ENCODE measurements at regions not wholly inside any gene's neighbourhood (a gene's known extent, or its start where the extent isn't known, plus 50 kb on each side); places are given as distances from the start of the nearest gene placed in this dataset.
A peak's percentile ranks its signal among the peaks of the same experiment; 100 is the strongest.

DNA sequence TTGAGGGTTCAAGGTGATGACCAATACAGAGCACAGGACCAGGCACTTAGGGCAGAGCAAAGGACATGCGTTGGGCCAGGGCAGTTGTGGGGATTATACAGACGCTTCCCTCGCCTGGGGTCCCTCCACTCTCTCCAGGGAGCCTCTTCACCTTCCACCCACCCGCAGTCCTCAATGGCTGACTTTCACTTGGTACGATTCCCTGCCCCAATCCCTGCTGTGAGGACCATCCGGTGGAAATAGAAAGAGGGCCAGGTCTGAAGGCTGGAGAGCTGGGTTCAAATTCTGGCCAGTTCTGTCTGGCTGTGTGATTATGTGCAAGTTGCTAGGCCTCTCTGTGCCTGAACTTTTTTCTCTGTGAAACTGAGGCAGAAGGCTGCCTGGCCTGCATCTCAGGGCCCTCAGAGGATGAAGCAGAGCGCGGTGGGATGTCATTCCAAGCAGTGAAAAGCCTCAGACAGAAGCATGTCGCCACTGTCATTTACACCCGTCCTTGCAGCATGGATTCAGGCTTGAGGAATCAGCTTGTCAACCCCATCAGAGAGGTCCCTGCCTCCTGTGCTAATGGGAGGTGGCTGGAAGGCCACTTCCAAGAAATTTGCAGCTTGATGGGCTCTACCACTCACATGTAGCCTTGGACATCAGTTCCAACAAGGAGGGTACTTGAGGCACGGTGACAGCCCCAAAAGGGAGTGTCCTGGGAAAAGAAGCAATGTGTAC lies 206.6 kb upstream of the IER5L start:
- H3K27me3 ChIP-seq (ENCODE audit: insufficient read depth in 3 of 3, low read length in 2 of 3), result no peaks in the 10 kb centered on the region
- no peak overlapping the region for H3K27ac ChIP-seq
- H3K4me1 ChIP-seq, result peaks cover 10% of the 10 kb centered on the region
- TF ChIP-seq, protein P1, sequence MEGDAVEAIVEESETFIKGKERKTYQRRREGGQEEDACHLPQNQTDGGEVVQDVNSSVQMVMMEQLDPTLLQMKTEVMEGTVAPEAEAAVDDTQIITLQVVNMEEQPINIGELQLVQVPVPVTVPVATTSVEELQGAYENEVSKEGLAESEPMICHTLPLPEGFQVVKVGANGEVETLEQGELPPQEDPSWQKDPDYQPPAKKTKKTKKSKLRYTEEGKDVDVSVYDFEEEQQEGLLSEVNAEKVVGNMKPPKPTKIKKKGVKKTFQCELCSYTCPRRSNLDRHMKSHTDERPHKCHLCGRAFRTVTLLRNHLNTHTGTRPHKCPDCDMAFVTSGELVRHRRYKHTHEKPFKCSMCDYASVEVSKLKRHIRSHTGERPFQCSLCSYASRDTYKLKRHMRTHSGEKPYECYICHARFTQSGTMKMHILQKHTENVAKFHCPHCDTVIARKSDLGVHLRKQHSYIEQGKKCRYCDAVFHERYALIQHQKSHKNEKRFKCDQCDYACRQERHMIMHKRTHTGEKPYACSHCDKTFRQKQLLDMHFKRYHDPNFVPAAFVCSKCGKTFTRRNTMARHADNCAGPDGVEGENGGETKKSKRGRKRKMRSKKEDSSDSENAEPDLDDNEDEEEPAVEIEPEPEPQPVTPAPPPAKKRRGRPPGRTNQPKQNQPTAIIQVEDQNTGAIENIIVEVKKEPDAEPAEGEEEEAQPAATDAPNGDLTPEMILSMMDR (IDR thresholded peaks at IDR 0.05), result no peak
- no peaks in the 10 kb centered on the region for H3K9me3 ChIP-seq
- WGBS, 3 donors, result 91 to 93% (median 92%) methylated on average over 11 of the region's 11 CpGs
- H3K36me3 ChIP-seq (ENCODE audit: insufficient read depth in 1 of 2, low read depth in 1 of 2), result no peaks in the 10 kb centered on the region
- intact Hi-C loops (cut with DNase I), result loop anchor here in 1 of 2 donors (5.0 kb wide), 1 partner anchor 223 kb away; no protein-coding TSS in a partner anchor
- no peak overlapping the region for H3K4me3 ChIP-seq
- DNase-seq (no peak), ATAC-seq (no peak)

DNA sequence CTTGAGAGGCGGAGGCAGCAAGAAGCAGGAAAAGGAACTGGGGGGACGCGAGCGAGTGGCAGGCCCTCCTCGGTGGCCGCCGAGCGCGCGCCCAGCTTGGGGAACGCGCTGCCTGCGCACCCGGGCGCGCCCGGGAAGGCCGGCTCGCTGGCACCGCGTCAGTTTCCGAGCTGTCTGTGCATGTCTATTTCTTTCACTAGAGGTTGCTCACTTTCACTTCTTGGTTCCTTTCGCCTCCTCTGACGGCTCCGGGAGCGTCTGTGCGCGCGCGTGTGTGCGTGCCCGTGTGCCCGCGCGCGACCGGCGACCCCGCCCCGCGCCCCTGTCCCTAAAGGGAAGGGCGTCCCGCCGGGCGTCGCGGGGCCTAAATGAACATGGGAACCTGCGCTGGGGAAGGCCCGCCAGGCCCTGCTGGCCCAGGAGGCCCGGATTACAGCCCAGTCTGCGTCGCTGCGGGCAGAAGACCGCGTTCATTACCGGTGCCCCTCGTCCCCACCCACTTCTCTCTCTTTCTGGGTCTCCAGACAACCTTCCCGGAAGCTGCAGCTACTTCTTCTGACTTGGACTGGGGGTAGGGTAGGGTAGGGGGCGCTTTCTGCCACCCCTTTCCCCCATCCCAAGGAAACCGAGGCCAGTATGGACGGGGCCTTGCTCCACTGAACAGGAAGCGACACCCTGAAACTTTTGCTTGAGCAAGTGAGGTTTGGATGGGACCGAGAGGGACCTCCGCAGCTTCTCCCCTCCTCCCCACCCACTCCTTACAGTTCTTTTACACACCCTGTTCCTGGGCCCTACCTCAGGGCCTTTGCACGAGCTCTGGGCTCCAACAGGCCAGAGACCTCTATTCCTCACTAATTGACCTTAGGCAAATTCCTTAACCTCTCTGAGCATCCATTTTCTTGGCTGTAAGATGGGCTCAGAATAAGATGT lies 205.8 kb upstream of the IER5L start:
- peaks cover 10% of the 10 kb centered on the region for H3K4me1 ChIP-seq
- DNase-seq (peak; percentile 86 to 93), ATAC-seq (peak; percentile 81 to 90 (median 86))
- H3K9me3 ChIP-seq, result no peaks in the 10 kb centered on the region
- peak overlapping the region; percentile 78 for H3K4me3 ChIP-seq
- TF ChIP-seq, protein P1 (IDR thresholded peaks at IDR 0.05), result no peak
- H3K27ac ChIP-seq, result peak overlapping the region; percentile 87
- intact Hi-C loops (cut with DNase I), result loop anchor here in 1 of 2 donors (5.0 kb wide), 1 partner anchor 223 kb away; no protein-coding TSS in a partner anchor
- H3K36me3 ChIP-seq (ENCODE audit: insufficient read depth in 1 of 2, low read depth in 1 of 2), result no peaks in the 10 kb centered on the region
- WGBS, 3 donors, result 10 to 18% (median 16%) methylated on average over 38 to 65 of the region's 65 CpGs
- H3K27me3 ChIP-seq (ENCODE audit: insufficient read depth in 3 of 3, low read length in 2 of 3), result no peaks in the 10 kb centered on the region

DNA sequence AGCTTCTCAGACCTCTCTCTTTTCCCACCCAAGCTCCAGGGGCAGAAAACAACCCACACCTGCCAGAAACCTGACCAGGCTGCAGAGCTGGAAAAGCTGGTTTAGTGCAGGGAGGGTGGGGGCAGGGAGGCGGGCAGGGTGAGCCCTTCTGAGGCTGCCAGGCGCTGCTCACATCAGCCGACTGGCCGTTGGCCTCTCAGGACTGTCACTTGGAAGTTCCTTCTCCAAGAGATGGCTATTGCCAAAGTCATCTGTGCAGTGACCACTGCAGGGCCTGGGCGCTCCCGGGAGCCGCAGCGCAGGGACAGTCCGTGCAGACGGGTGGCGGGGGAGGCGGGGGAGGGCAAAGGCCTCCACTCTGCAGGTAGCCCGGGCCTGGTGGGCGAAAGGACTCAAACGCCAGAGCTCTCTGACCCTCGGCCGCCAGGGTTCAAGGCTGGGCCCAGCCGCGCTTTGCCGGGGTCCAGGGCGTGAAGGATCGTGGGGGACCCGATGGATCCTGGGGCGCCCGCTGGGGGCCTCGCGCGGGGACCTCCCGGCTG lies 205.0 kb upstream of the IER5L start:
- TF ChIP-seq, protein P1 (IDR thresholded peaks at IDR 0.05), result no peak

DNA sequence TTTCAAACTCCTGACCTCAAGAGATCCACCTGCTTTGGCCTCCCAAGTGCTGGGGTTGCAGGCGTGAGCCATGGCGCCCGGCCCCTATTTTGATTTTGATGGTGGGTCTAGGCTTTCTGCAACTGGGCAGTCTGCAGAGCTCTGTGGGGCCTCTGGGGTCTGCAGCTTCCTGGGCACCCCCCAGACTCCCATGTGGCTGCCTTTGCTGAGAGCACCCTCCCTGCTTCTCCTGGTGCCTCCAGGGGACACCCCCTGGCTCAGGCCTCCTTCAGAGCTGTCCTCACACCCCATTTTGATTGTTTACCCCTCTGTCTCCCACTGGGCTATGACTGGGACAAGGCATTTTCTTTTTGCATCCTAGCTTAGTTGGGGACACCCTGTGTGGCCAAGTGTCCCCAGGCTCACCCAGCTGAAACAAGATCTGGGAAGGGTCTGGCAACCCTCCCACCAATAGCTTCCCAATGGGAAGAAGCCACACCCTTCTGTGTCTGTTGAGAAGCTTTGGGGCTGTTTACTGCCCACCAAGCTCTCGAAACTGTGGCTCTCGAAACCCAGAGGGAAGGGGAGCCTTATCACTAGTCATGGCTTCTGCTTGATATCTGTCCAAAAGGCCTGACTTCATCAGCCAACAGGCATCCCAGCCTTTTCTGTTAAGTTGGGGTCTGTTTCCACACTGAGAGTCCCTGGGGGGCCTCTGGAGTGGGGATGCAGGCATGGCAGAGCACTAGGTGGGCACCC lies 204.4 kb upstream of the IER5L start:
- no peaks in the 10 kb centered on the region for H3K9me3 ChIP-seq
- peak overlapping the region; percentile 78 for H3K4me3 ChIP-seq
- WGBS, 3 donors, result 62 to 79% (median 63%) methylated on average over 5 of the region's 5 CpGs
- no peaks in the 10 kb centered on the region for H3K27me3 ChIP-seq (ENCODE audit: insufficient read depth in 3 of 3, low read length in 2 of 3)
- no peaks in the 10 kb centered on the region for H3K36me3 ChIP-seq (ENCODE audit: insufficient read depth in 1 of 2, low read depth in 1 of 2)
- TF ChIP-seq, protein P1 (IDR thresholded peaks at IDR 0.05), result no peak
- peaks cover 10% of the 10 kb centered on the region for H3K4me1 ChIP-seq
- peak in 1 of 2 donors; percentile 39 for DNase-seq
- peak overlapping the region; percentile 87 for H3K27ac ChIP-seq
- intact Hi-C loops (cut with DNase I), result loop anchor here in 1 of 2 donors (5.0 kb wide), 1 partner anchor 225 kb away; no protein-coding TSS in a partner anchor
- ATAC-seq, result peak in 1 of 4 donors; percentile 7

More for the DNA sequence above, 205.0 kb upstream of the IER5L start:
- no peaks in the 10 kb centered on the region for H3K27me3 ChIP-seq (ENCODE audit: insufficient read depth in 3 of 3, low read length in 2 of 3)
- peak overlapping the region; percentile 78 for H3K4me3 ChIP-seq
- DNase-seq (peak; percentile 63 to 83), ATAC-seq (peak; percentile 72 to 89 (median 88))
- no peaks in the 10 kb centered on the region for H3K9me3 ChIP-seq
- H3K4me1 ChIP-seq, result peaks cover 10% of the 10 kb centered on the region
- H3K36me3 ChIP-seq (ENCODE audit: insufficient read depth in 1 of 2, low read depth in 1 of 2), result no peaks in the 10 kb centered on the region
- 2 to 3% (median 2%) methylated on average over 17 to 29 of the region's 29 CpGs for WGBS, 3 donors
- H3K27ac ChIP-seq, result peak overlapping the region; percentile 87
- intact Hi-C loops (cut with DNase I), result loop anchor here in 1 of 2 donors (5.0 kb wide), 1 partner anchor 224 kb away; no protein-coding TSS in a partner anchor

Measured in psoas muscle (tissue), 7 donors.